ENCODE measurements at regions not wholly inside any gene's neighbourhood (a gene's known extent, or its start where the extent isn't known, plus 50 kb on each side); places are given as distances from the start of the nearest gene placed in this dataset.
"Not testable (repeated sequence)": the region's sequence is repeated elsewhere in the genome, so short reads cannot be mapped to it uniquely, and the experiment has no call there.

DNA sequence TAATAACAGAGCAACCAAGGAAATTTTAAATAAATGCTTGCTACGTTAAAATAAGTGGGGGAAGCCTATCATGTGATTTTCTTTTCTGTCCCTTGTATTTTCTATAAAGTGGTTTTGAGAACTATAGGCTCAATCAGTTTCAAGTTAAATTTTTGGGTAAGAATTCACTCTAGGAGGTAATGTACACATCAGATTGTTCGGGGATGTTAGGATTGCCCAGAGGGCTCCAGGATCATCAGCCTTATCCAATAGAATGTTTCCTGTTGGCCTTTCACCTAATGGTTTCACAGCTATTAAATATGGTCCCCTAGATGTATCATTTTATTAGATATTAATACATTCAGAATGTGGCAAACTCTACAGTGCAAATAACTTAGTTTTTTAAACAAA lies 438.4 kb upstream of the NPVF start:
- DNase-seq (ENCODE audit: low spot score), result no peak

DNA sequence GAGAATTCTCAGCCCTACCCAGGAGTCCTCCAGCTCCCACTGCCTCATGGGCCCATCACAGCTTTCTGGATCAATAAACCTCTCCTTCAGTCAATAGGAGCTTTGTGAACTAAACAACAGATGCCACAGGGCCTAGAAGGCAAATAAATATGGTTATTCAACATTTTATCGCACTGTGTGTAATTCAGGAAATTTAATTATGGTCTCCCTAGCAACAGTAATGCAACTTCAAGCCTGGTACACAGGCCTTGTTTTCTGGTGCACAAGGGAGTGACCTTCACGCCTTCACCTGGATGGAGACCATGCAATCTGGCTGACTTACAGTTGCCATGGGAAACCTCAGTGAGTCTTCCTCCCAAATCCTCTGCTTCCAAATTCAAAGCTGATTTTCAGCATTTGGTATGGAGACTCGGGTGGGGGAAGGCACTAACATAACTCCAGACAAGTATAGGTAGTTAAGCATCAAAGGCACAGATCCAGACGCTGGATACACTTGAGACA lies 441.0 kb upstream of the NPVF start:
- DNase-seq (ENCODE audit: low spot score), result no peak

DNA sequence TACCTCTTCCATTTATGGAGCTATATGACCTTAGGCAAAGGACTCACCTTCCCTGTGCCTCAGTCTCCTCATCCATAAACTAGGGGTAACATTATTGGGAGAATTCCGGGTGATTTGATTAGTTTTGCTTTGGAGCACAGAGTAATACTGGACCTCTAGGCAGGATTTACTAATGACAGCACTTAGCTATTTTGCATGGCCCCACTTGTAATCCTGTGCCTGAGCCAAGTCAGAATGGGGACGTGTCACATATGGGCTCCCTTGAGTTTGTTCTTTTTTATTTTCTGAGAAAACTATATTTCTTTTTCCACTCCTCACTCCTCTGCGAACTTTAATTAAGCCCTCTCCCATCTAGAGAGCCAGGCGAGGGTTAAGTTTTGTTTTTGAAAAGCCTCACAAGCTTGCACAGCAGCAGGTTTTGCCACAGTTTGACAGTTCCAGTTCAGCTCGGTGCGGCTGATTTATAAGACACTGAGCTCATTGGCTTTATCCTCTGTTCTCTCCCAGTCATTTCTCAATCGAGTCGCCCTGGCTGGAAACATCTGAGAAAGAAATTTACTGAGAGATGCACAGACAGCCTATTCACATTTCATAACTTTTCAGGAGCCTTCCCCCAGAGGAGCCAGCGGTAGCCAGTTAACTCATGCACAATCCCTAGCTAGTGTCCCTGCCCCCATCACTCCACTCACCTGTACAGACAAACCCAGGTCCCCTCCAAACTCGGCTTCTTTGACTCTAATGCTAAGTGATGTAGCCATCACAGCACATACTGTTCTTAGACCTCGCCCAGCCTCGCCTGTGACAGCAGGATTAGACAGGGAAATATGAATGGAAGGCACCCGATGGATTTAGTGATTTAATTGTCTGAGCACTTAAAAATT lies 441.9 kb upstream of the NPVF start:
- DNase-seq (ENCODE audit: low spot score), result no peak

DNA sequence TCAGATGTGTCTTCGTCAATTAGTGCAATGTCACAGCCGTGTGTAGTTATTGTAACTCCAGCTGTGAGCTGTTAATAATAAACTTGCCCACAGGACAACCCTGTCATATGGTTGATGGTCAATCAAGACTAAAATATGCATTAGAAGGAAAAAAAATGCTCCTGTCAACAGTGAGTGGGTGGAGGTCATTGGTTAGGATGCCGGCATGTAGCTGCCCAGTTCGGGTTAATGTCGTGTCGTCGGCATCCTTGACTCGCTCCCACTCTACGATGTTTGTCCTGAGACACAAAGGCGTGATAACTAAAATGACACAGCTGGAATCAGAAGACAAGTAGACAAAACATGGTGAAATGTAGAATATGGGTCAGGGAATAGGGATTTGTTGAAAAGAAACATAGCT lies 442.8 kb upstream of the NPVF start:
- no peak for DNase-seq (ENCODE audit: low spot score)

DNA sequence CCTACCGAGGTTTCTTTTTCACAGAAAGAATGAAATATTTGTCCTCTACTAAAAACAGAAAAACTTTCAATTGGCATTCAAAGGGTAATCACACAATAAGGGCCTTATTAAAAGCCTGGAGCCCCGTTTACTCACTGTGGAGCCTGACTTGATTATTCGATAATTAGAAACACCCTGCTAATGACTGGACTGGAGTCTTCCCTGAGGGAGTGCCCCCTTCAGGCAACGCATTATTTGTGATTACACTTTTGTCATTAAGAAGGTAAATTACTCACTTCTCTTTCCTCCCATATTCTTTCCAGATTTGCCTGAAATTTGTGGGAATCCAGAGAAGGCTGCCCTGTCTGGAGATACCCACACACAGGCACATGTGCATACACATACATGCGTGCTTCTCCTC lies 444.2 kb upstream of the NPVF start:
- DNase-seq (ENCODE audit: low spot score), result no peak

DNA sequence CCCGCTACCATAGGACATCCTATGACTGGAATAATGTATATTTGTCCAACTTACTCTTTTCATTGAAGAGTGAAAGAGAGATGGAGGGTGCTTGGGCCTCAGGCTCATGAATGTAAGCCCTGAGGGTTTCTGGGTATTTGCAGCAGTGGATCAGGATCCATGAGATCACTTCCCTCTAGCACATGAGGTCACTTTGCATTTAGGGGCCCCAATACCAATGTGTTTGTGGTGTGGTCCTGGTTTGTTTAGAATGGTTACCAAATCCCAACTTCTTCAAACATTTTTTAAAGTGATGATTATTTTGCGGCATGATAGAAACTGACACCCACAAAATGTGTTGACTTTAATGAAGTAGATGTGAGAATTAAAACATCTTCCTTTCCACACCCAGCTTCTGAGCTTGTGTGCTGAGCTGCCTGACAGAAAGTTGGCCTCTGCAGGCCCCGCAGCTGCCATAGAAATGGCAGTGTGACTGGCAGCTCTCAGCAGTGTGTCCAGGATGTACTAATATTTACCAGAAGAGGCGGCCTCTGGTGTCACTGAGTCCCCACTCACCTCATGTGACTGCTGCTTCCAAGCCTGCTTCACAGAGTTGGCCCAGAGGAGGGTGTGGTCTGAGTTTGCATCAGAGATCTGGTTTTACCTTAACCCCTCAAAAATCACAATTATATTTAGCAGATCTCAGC lies 447.6 kb upstream of the NPVF start:
- no peak for DNase-seq (ENCODE audit: low spot score)

DNA sequence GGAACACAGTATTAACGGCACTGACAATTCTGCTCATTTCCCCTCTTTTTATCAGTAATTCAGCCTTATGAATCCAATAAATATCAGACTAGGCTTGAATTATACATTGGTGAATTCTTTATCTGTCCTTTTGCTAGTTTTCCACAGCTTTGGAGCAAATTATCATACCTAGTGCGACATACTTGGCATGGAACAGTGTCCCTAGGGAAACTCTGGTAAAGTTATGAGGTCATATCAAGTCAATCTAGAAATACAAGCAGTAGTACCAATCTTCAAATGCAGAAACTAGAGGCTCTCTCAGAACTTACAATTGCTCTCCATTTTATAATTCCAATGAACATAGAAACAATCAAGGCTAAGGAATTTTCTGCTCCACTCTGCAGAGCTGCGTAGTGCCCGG lies 449.3 kb upstream of the NPVF start:
- DNase-seq (ENCODE audit: low spot score), result no peak

DNA sequence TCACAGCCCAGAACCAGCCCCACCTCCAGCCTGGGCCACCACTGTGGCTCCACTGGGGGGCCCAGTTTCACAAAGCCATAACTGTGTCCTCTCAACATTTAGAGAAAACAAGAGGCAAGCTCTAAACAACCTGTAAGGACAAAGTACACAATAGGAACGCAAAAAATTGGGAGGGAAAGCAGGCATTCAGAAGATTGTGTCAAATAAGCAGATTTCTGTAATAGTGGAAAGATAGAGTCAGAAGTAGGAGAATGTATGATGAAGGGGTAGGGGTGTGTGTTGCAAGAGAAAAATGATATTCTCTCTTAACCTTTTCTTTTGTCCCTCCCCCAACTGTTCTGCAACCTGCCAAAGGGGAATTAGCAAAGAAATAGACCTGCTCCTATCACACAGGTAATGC lies 449.9 kb upstream of the NPVF start:
- no peak for DNase-seq (ENCODE audit: low spot score)

DNA sequence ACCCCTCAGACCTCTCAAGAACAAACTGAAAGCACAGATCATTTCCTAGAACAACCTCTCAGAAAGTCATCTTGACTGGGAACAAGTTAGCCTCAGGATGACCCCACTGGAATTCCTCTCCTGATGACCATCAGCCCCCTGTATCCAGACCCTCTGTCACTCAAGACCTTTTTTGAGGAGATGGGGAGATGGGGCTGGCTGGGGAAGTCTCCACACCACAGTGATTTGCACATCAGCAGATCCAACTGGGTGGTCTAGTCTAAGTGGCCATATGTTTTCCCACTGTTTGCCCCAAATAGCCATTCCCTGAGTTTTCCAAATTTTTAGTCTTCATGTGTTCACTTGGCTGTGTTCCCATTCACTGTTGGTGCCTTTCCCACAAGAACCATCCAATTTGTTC lies 452.4 kb upstream of the NPVF start:
- DNase-seq (ENCODE audit: low spot score), result no peak

DNA sequence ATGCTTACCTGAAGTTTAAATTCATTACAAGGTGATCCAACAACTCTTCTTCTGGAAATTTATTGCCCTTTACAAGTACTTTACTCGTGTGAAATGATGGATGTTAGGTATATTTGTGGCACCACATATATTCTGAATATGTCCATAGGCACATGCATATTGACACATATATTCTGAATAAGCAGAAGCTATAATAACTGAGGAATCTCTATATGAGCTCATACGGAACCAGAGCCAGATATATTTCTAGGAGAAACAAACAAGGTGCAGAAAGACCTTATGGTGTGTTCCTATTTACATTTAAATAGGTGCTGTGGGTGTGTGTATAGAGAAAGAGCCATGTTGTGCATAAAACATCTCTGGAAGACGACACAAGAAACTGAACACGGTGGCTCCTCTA lies 456.1 kb upstream of the NPVF start:
- no peak for DNase-seq (ENCODE audit: low spot score)

DNA sequence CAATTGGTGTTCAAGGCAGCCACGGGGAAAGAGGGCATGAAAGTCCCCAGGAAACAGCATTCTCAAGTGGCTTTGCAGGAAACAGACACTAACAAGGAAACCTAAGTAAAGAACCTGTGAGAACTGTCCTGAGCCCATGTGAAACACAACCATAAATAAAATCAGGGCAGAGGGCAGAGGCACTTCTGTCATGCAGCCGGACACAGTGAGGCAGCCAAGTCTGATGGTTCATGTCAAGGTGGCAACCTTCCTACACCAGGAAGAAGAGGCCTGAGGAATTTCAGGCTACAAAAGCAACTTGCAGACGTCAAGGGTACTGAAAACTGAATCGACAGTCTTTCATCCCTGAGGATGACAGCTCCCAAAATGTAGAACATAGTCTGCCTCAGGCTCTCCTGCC lies 458.2 kb upstream of the NPVF start:
- DNase-seq (ENCODE audit: low spot score), result no peak

DNA sequence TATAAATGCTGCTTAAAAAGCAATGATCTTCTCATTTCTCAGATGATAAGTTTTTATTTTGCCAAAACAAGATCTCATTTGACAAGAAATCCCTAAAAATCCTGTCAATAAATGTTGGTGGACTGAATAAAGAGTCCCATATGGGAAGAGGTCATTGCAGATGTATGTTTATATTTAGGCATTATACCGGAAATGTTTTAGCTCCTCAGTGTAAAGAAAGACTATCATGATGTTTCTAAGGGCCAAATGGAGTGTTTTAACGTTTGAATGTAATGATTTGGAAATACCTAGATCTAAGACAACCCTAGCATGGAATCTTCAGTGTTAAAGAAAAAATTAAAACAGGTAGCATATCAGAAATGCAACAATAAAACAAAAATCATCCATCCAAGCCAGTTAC lies 457.8 kb upstream of the NFE2L3 start:
- DNase-seq (ENCODE audit: low spot score), result no peak

DNA sequence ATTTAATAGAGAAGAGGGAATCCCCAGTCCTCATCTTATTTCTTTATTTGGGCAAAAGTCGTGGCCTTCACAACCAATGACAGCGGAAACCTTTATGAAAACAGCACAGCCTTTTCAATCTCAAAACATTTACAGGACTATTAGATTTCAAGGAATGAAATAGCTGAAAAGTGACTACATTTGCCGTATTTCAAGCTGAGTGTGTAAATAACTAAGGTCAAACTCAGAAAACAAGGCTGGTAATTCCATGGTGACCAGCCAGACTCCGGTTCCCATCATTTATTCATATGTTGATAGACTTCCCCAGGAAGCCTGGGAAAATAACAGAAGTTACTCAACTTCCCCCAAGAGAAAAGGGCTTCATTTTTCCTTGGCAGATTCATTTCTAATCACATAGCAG lies 457.3 kb upstream of the NFE2L3 start:
- DNase-seq (ENCODE audit: low spot score), result no peak

DNA sequence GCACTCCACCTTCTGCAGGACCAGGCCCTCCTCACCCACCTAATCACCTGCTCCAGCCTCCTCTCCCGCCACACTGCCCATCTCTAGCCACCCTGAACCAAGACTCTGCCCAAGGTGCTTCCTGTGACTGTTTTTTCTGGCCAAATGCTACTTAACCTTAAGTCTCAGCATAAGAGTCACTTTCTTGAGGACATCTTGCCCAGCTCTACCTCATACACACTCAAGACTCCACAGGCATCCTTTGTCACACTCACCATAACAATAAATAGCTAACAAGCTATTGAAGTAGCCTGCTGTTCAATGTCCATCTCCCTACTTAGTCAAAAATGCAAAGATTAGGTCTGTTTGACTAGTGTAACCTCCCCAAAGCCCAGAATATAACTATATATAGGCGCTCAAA lies 455.4 kb upstream of the NFE2L3 start:
- DNase-seq (ENCODE audit: low spot score), result no peak

DNA sequence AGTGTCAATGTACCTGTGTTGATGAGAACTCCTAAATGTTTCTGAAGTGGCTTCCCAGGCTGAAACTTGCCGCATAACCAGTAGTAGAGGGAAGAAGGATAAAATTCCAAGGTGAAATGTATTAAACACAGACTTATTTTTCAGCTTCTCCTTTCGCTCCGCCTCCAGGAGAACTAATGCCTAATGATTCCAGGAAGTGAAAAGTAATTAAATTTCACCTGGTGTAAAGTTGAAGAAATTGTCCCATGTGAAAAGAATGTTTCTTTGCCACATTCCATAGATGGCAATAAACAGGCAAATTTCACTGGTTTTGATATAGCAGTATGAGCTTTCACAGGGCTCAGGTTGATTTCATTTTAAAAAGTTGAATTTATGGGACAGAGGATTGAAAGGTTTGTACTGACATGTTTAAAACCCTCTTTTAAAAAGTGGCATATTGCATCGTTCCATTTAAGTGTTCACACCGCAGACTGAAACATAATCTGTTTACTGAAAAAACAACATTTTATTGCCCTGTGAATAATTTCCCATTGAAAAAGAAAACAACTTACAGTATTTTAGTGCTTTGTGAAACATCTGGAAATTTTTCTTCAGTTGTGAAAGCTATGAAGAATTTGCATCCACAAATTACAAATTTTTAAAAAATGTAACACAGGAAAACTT lies 453.4 kb upstream of the NFE2L3 start:
- no peak for DNase-seq (ENCODE audit: low spot score)

DNA sequence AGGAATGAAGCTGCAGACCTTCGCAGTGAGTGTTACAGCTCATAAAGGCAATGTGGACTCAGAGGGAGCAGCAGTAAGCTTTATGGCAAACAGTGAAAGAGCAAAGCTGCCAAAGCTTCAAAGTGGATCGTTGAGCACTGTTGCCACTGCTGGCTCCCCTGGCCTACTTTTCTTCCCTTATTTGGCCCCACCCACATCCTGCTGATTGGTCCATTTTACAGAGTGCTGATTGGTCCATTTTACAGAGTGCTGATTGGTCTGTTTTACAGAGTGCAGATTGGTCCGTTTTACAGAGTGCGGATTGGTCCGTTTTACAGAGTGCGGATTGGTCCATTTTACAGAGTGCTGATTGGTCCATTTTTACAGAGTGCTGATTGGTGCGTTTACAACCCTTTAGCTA lies 451.9 kb upstream of the NFE2L3 start:
- DNase-seq (ENCODE audit: low spot score), result not testable (repeated sequence)

DNA sequence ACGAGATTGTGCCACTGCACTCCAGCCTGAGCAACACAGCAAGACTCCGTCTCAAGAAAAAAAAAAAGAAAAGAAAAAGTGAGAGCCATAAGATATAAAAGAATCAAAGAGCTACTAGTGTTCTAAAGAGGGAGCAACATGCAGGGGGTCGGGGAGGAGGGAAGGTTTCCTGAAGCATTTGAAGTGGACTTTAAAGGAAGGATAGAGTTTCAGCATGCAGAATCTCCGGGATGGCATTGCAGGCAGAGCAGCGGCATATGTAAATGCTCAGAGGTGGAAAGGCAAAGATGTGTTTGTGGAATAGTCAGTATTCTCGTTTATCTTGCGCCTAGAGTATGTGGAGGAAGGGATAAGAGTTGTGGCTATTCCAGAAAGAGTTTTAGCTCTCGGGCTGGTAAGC lies 447.6 kb upstream of the NFE2L3 start:
- DNase-seq (ENCODE audit: low spot score), result no peak

DNA sequence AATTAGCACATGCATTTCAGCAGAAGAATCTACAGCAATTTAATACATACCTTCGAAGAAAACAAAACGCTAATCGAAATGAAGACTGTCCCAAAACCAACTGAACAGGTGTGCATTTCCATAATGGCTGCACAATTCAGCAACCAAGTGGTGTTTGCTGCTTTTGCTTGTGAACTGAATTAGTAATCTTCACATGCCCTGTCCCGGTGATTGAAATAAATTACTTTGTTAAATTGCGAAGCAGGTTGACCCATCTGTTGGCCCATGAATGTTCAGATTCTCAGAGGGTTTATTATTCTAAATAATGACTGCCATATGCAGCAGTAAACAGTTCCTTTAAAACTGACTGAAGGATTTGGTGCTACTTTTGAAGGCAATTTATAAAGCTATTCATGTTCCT lies 445.2 kb upstream of the NFE2L3 start:
- DNase-seq (ENCODE audit: low spot score), result no peak

DNA sequence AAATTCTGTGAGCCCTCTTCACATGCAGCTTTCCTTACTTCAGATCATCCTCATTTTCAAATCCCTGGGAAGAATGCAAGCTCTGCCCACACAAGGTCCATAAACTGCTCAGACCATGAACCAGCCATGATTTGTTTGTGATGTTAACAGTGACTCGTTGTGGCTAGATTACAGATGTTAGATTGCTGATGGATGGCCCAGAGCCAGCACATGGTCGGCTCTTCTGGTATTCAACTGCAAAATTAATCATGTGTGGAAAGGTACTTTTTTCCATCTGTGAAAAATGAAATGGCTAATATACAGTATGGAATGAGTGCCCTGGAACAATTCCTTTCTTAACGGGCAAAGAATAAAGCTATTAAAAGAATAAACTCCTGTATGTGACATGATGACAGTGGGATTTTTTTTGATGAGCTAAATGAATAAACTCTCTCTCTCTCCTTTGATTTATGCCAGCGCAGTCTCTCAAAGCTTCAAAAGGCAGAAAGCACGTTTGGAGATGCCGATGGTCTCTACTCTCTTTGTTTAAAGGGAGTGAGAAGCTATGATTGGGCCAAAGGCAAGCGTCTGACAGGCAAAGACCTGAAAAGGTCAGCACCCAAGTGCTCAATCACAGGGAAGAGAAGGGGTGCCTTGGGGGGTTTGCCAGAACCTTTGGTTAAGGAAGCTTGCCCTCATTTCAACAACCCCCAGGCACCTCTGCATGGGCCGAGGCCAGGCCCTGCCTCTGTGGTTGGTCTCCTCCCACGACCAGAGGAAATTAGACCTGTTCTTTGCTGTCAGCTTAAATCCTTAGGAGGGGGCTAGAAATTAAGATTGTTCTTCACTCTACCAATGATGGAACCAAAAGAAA lies 444.0 kb upstream of the NFE2L3 start:
- DNase-seq (ENCODE audit: low spot score), result no peak

DNA sequence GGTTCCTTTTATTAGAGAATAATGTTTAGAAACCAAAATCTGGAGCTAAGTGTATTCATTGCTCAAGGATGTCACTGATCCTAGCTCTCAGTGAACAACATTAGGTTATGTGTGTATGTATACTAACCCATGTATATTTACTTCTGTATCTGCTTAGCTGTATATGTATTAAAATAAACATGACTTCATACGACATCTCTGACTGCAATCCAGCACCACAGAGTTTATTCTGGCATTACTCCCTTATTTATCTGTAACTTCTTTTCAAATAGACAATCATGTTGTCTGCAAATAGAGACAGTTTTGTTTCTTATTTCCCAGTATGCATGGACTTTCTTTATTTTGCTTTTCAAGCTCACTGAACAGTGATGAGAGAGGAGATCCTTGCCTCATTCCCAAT lies 441.0 kb upstream of the NFE2L3 start:
- DNase-seq (ENCODE audit: low spot score), result no peak

DNA sequence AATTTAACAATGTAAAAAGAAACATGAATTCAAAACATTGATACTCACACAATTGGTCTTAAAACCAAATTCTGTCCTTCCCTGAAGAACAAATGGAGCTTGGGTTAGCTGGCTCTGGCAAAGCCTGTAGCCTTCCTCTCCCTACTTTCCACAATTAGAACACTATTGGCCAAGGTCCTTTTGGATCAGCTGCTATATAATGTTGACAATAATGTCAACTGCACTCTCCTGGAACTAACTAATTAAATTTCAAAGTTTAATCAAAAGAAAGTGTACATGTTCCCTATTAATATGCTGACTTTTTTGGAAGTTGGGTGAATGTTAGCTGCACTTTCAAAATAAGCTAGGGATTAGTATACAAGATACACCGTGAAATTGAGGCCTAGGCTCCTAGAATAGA lies 440.1 kb upstream of the NFE2L3 start:
- DNase-seq (ENCODE audit: low spot score), result no peak

DNA sequence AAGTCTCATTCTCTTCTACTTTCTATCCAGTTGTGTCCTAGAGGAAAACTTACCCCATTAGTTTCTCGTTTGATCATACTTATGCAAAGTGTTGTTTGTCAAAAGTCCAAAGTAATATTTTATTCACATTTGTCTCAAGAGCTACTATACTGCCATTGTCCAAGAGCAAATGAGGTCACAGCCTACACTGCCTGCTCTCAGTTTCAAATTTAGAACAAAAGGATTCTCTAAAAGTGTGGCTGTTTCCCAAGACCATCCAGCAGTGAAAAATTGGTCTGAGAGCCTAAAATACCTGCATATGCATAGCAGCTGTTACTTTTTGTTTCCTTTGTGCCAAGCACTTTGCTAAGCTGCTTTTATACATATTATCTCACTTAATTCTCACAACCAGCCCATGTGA lies 439.5 kb upstream of the NFE2L3 start:
- DNase-seq (ENCODE audit: low spot score), result no peak
